SKM-1 treated with dmso at 0.1 percent for 144 hours (cell line): ENCODE measurements at regions not wholly inside any gene's neighbourhood (a gene's known extent, or its start where the extent isn't known, plus 50 kb on each side); places are given as distances from the start of the nearest gene placed in this dataset.

Experiments
- DNase-seq: peaks from one replicate; lab custom pipeline; 2025; ENCODE audit not compliant: unreplicated experiment; lab: John Stamatoyannopoulos, UW

DNA sequence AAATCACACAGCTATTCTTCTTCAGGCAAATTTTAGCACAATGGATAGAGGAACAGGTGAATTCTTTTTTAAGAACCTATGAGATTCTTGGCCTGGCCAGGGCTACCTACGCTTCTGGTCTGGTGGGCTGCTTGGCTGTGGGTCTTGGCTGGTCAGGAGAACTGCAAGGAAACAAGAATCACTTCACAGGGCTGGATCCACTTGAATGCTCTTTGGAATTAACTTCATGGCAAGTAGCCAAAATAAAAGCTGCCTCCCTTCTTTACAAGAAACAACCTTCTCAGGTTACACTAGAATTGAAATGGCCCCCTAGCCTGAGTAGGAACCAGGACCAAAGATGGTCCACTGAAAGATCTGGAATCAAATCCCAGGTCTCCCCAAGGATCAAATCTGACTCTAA lies 519.1 kb downstream of the IQCM start:
- no peak for DNase-seq

DNA sequence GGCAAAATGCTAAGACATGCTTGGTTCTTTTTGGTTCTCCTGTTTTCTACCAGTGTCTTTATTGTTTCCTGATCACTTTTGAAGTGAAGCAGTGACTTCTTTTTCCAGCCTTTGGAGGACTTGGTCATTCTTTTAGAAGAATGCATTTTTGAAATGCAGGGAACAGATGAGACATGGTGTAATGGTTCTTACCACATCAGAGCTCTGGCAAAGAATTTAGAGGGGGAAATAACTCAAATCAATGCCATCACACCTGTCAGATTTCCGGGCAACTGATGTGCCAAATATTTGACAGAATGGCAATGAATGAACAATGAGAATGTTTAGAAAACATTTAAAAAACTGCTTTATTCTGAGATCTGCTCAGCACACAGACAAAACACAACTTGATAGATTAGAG lies 519.6 kb downstream of the IQCM start:
- no peak for DNase-seq

DNA sequence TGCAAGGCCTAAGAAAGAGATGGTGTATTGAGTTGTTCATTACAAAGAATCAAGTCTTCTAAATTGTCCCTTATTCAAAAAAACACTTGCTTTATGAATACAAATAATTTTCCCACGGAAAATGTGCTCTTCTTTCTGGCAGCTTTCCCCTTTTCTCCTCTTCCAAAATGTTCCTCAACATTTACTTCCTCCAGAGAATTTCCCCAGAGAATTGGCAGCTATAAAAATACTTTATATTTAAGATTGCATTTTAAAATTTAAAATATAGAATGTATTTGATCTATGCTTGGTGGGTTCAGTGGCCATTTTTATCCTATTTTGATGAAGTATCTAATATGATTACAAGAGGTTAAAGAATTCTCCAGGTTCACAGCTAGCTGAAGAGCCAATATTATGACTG lies 521.0 kb downstream of the IQCM start:
- no peak for DNase-seq

DNA sequence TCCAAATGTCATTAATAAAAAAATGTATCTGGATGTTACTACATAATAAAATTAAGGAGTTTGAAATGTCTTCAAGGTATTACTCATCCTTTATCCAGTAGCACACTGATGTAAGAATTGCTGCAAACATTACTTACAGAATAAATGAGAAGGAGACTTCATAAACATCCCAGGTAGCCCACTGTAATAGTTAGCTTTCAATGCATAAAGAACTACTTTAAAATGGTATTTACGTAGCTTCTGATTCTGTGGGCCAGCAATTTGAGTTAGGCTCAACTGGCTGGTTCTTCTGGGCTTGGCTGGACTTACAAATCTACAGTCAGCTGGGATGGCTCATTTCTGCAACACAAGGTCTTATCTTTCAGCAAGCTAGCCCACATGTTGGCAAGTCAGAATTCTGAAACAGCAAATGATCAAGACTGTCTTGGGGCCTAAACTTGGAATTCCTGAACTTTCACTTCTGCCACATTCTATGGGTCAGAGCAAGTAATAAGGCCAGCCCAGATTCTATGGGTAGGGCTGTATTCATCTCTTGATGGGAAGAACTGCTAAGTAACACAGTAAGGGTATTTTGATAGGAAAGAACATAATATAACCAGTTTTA lies 522.5 kb downstream of the IQCM start:
- no peak for DNase-seq

DNA sequence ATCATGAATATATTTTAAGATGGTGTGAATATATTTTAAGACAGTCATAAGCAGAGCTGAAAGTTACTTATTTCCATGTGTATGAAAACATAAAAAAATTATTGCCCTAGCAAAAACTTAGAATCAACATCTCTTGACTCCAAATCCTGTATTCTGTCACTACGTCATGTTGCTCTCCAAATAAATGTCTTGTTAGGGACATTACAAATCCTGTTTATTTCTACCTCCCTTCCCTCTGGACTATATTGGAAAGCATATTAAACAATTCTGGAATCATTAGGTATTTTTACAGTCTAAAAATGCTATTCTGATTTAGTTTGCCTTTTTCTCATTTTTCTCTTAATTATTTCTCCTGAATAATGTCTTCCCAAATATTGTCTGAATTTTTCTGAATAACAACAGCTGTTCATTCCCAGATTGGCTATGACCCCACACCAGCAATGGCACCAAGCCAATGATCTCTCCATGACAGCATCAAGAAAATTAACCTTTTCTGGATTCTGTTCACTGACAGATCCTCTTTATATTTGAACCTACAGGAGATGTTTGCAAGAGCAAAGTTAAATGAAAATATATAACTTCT lies 523.1 kb downstream of the IQCM start:
- no peak for DNase-seq

DNA sequence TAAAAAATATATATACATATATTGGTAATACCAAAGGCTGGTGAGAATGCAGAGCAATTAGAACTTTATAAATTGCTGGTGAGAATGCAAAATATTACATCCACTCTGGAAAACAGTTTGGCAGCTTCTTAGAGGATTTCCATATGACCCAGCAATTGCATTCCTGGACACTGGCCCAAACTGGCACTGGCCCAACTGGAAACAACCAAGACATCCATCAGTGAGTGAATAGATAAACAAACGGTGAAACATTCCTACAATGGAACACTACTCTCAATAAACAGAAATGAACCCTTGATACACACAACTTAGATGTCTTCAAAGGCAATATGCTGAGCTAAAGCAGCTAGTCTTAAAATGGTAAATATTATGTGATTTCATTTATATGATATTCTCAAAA lies 524.2 kb downstream of the IQCM start:
- no peak for DNase-seq

DNA sequence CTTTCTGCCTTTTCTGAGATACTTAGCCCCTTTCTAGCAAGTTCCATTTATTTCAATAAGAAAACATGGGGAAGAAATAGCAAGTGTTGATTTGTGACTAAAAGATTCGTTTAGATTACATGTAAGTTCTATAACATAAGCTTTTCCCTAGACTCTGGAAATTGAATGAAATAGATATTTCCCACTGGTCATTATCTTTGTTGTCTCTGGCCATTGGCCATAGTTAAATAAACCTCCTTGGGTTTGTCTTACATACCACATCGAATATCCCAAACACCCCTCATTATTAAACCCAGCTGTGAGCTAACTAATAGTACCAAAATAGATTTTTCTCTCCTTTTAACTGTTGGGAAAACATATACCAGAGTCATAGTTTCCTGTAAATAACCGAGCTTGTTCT lies 534.8 kb downstream of the IQCM start:
- DNase-seq: no peak

DNA sequence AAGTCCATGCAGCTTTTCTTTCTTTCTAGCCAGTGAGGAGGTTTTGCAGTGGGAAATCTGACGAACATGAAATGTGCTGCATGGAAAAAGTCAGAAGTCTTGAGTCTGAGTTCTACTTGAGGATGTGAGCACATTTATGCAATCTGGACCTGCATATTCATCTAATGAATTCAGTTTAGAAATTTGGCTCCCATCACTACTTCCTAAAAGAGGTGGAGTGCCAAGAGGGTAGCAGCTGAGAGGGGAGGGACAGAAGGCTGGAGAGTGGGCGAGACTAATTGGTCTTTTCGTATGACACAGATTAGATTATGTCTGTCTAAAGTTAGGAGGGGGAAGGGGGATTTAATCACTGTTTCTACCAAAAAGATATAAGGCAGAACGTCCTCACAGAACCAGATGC lies 535.9 kb downstream of the IQCM start:
- no peak for DNase-seq

DNA sequence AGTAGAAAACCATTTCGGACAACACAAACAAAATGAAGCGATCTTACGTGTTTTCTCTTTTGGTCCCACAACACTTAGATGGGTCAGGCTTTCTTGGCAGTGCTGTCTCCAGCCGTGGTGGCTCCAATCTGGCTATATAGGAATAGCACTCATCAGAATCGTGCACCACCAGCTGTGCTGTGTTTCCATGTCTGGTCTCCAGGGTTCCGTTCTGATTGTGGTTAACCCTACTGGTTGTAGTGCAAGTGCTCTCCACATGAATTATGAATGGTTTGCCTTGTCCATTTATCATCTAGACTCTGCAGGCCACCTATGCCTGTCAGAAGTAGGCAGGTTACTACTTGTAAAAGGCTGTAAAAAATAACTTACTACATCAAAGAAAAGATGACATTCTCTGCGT lies 536.3 kb downstream of the IQCM start:
- DNase-seq: no peak

DNA sequence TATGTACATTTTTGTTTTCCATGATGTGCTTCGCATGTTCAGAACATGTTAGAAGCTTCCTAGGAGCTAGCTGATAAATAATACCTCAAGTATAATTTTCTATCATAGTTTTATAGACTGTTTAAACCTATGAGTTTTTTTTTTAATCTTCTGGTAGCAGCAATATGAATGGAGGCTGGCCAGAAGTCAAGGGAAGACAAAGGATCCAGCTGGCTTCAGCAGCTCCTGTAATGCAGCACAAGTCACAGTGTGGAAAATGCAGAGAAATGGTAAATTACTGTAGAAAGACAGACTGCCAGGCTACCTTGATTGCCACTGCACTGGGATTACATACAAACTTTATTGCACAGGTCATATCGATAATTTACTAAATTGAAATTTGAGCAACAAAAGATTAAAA lies 537.9 kb downstream of the IQCM start:
- DNase-seq: no peak

DNA sequence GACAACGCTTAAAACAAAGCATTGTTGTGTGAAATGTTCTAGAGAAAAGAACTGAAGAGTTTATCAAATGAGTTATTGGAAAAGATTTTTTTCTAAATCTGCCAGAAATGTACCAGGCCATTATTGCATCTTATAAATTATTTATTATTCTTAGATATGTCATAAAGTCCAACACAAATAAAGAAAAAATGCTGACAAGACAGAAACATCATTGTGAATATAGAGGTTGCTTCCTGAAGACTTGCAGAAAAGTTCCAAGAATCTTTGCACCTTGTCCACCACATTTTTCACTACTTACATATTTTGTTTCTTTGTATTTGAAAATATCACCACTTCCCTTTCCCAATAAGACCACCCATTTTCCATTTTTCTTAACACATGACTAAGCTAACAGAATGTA lies 545.8 kb downstream of the IQCM start:
- no peak for DNase-seq

DNA sequence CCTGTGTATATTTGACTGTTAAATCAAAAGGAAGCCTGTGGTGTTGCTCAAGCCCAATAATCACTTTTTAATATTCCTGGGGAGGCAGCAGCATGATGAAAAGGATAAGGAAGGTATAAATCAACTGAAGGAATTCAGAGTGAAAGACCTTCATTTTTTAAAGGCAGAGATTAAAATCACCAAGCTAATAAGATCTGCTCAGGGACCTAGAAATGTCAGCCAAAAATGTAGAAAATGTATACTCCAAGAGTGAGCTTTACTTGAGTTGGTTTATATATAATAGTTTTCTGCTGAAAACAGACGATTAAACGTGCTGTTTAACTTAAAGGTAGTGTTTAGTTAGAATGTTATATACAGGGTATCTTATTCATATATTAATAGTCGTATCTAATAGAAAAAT lies 549.3 kb downstream of the IQCM start:
- DNase-seq: no peak

DNA sequence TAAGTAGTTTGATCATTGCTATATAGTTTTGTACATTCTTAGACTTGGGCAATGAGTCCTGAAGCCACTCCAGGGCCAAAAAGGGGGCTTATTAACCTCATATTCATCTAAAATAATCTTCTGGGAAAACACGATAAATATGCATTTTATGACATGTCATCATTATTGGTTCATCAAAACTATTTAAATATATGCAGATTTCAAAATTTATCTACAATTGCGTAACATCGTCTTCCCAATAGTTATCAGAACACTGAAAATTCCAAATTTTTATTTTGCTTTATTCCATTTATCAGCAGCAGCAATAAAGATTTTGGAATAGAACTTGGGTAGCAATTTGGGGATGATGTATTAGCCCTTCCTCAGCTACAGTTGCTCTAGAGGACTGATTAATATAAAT lies 550.0 kb downstream of the IQCM start:
- DNase-seq: no peak

DNA sequence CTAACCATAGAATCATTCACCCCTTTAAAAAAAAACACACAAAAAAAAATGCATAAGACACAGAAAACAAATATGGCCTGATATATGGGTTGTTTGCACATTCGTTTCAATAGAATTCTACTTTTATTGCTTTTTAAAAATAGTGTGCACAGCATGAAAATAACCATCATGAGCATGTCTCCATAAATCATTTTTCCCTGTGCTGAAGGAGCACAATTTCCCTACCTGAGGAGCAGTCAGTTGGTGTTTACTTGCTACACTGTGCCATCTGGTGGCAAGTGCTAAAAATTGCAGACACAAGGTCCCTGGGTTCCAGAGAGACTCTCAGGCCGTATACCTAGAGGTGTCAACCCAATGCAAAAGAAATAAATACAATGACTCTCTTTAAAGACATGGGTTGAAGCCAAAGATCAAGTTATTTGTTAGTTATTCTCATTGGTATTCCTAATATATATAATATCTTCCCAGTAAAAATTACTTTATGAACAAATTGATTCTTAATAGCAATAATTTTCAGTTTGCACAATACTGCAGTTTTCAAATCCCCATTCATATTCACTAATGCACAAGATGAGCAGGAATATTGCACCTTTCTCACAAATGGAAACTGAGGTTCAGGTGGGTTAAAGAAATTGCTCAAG lies 551.4 kb downstream of the IQCM start:
- DNase-seq: peak; percentile 24

DNA sequence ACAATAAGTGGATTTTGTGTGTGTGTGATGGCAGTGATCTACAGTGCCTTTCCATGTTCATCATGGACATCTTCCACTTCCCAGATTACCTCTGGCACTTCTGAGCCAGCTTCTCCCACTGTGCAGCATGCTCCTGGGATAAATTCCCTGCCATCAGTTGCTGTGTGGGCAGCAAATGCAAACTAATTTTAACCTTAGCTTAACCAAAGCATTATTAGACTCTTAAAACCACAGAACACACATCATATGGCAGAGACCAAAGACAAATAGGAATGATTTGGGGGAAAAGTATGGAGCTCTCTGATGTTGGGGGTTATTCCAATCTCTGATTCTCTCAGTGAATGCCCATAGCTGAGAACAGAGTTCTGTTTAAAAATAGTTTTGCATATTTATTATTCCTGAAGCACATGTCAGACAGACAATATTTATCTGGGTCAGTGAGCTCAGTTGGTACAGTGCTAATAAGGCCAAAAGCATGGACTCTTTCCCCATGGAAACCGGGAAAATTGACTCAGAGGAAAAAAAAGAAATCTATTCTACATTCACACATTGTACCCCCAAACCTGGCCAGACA lies 567.4 kb downstream of the IQCM start:
- DNase-seq: no peak

DNA sequence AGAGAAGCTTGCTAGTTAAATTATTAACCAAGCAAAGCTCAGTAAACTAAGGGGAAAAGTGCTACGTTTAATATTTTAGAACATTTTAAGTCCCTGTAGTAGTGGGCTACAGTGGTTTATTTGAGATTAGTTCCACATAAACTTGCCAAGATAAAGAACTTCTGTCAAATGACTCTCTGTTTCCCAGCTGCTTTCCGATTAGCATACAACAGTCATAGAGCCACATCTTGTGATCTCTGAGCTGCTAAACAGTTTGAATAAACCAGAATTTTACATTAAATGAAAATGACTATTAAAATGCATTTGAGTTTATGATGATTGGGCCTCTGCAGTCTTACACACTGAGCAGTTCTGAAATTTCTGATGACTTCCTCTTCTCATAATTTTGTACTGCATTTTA lies 568.5 kb downstream of the IQCM start:
- DNase-seq: no peak

DNA sequence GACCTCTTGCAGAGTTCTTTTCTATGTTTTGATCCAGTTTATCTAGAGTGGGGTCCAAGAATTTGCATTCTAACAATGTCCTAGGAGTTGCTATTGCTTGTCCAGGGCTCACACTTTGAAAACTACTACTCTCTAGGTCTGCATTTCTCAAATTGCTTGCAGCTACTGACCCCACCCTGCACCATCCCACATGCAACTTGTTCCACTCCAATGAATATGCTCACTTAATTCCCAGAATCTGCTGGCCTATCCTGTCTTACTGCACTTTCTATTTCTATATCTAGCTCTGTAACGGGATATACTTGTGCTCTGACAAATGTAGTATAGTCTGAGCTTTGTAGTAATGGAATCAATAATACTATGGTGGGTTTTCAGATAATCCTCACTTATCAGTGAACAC lies 570.3 kb downstream of the IQCM start:
- no peak for DNase-seq

DNA sequence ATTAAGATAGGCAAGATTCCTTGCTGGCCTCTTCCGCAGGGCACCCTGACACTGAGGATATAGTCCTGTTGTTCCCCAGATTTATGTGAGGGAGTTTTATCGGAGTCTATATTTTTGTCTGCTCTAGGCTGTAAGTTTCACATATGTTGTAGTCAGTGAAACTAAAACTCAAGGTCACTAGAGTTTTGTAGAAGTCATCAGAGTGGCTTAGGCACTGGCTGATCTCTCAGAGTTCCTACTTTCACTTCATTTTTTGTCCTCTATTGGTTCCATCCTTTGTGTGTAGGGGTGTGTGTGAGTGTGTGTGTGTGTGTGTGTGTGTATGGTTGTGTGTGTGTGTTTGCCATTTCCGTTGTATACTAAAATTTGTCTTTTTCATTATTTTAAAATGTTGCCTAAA lies 577.5 kb downstream of the IQCM start:
- DNase-seq: no peak

DNA sequence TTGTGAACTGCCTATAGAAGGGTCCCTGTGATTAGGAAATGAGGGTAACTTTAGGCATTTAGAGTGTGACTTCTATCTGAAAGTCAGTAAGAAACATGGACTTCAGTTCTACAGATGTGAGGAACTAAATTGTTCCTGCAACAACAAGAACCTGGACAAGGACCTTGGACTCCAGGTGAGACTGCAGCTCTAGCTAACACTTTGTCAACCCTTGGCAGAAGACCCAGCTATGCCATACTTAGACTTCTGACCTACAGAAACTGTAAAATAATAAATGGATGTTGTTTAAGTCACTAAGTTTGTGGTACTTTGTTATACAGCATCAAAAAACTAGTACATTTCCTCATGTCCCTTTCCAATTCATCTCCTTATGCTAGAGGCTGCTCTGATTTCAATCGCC lies 580.8 kb downstream of the IQCM start:
- DNase-seq: no peak

DNA sequence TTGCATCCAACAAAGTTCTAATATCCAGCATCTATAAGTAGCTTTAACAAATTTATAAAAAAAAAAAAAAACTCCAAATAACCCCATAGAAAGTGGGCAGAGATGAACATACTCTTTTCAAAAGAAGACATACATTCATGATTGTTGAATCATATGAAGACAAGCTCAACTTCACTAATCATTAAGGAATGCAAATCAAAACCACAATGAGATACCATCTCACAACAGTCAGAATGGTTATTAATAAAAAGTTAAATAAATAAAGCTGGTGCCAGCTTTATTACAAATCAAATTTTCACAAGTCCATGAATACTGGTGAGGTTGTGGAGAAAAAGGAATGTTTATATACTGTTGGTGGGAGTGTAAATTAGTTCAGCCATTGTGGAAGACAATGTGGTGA lies 592.0 kb downstream of the IQCM start:
- no peak for DNase-seq

DNA sequence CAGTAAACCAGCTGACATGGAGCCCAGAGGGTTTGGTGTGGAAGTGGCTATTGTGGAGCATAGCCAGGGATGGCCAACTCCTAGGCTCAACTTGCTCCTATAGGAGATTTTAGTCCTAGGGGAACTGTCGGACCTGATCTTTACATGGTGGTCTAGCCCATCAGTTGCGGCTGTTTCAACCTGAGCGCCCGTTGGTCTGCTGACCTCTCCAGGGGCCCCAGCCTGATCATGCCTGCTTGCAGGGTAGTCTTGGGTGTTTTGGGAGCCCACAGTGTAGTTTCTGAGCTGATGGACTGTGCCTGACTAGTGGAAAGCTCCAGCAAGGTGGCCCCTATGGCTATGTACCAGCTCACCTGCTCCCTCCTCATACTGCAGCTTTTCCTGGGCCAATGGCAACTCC lies 597.0 kb downstream of the IQCM start:
- DNase-seq: no peak

DNA sequence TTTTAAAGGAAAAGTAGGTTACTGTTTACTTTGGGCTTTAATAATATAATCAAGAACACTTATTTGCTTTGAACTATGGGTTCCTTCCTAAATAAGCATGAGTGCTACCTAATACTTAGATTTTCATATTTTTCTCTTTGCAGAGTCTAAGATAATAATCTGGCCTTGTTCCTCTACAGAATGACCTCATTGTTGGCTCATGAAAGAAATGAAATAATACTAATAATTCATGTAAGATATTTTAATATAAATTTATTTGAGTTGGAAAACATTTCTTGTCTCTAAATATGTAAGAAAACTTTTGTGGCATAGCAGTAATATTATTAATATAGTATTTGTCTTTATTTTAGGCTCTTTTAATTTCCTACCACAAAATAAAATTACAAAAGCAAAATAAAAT lies 601.3 kb downstream of the IQCM start:
- DNase-seq: no peak

DNA sequence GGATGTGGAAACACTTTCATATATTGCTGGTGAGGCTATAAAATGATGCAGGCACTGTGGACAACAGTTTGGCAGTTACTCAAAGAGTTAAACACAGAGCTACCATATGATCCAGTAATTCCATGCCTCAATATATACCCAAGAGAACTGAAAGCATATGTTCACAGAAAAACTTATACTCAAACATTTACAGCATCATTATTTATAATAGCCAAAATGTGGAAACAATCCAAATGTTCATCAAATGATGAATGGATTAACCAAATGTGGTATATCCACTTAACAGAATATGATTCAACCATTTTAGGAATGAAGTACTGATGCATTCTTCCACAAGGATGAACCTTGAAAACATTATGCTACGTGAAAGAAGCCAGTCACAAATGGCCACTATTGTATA lies 603.8 kb downstream of the IQCM start:
- DNase-seq: no peak
